HG03139 (cell line): ENCODE measurements at regions not wholly inside any gene's neighbourhood (a gene's known extent, or its start where the extent isn't known, plus 50 kb on each side); places are given as distances from the start of the nearest gene placed in this dataset.

Experiments used
- ATAC-seq: cut with Tn5 transposase; IDR thresholded peaks from one replicate; pipeline ENCODE4 v1.9.1; 2021; ENCODE audit not compliant: unreplicated experiment

- no peak for ATAC-seq
These were observed 54.0 kb upstream of the PRPS1L1 start for GRCh38 chr7:18081617-18082016.

GRCh38 chr7:18082169-18082568 is 54.5 kb upstream of the PRPS1L1 start:
- ATAC-seq, result no peak

GRCh38 chr7:18086165-18087025 is 58.7 kb upstream of the PRPS1L1 start:
- ATAC-seq, result no peak

DNA sequence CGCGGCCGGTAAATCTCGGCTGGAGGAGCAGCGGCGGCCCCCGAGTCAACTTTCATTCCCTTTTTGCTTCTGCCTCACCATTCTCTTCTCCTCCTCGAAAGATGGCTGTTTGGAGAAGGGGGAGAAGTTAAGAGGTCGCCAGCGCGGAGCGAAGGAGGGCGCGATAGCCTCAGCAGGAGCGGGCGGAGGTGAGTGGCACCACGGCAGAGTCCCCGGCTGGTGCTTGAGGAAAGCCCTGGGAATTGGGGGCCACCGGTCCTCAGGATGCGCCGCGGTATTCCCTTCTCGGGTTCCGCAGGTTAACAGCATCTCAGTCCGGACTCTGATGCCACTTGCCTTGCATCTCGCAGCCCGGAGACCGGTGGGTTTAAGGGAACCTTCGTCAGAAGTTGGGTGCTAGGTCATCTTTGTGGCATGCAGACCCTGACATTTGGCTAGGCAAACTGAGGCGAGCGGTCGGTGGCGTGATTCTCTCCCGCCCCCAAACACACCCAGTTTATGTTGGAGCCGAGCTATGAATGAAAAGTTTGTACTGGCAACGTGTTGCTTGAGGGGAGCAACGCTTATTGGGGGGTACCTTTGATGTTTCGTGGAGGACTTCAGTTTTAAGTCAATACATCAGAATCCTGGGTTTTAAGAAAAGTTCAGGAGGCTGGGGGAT is 59.5 kb upstream of the PRPS1L1 start:
- ATAC-seq, result no peak

DNA sequence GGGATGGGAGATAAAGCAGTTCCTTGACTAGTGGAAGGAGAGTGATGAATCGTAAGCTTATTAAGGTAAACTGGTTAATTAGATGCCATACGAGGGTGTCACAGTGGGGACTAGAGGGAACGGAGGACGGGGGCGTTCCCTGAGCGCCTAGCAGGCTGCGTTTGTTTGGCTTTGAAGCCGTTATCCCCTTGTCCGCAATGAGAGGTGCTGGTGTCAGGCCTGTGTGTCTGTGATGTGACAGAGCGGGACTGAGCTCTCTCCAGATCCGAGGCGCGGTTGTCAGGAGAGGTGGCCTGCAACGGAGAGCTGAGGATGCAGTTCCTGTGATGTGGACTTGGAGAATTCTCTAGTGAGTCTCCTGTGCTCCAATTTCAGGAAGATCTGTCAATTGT is 60.0 kb upstream of the PRPS1L1 start:
- no peak for ATAC-seq

GRCh38 chr7:18096087-18096486 is 68.4 kb upstream of the PRPS1L1 start:
- no peak for ATAC-seq

- ATAC-seq, result no peak
These were observed 74.9 kb upstream of the PRPS1L1 start for GRCh38 chr7:18102576-18102975.

DNA sequence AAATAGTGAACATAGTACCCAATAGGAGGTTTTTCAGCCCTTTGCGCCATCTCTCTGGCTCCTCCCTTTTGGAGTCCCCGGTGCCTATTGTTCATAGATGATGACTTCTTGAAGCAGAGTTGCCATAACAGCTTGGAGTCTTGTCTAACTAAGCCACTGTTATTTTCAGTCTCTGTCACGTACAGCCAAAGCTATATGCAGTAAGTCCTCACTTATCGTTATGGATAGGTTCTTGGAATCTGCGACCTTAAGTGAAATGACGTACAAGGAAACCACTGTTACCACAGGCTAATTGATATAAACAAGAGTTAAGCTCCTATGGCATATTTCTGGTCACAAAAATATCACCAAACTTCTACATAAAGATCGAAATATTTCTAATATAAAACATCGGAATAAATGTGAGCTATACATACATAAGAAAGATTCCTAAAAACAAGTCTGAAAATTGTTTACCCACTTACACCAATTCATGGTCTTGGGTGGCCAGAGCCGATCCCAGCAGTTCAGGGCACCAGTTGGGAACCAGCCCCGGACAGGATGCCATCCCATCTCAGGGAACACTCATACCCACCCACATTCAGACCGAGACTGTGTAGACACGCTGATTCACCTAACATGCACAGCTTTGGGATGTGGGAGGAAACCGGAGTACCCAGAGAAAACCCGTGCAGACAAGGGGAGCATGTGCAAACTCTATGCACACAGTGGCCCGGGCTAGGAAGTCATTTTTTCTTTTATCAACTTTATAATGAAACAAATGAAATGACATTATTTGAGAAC is 76.0 kb upstream of the PRPS1L1 start:
- no peak for ATAC-seq

- ATAC-seq, result no peak
These were observed 82.1 kb upstream of the PRPS1L1 start for GRCh38 chr7:18109762-18110161.

- no peak for ATAC-seq
These were observed 89.0 kb upstream of the PRPS1L1 start for GRCh38 chr7:18116661-18117060.

GRCh38 chr7:18117482-18117881 is 89.8 kb upstream of the PRPS1L1 start:
- no peak for ATAC-seq

- no peak for ATAC-seq
These were observed 92.3 kb upstream of the PRPS1L1 start for GRCh38 chr7:18119985-18120384.

DNA sequence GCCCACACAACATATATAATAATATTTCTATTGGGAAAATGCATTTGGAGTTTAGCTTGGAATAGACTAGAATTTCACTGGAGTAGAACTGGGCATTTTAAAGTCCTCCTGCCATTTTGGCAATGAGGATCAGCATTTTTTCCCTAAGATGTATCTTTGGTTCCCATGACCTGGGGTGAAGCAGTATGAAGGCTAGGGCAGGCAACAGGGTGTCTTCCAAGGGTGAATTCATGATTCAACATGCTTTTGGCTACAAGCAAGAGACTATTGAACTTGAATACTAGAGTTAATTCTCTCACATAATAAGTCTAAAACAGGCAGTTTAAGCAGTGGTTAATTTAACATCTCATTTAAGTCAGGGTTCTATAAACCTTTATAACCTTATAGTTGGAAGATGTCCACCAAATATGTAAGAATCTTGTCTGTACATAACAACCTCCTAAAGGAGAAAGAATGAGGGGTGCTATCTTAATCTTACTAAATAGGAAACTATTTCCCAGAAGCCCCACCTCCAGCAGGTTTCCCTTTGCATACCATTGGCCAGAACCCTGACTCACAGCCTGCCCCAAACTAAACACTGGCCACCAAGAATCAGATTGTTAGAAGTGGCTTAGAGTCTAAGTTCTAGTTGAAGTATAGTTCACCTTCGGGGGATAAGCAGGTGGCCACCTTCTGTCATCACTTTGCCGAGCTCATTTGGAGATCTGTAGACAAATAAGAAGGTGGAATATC is 96.0 kb upstream of the PRPS1L1 start:
- ATAC-seq, result no peak

DNA sequence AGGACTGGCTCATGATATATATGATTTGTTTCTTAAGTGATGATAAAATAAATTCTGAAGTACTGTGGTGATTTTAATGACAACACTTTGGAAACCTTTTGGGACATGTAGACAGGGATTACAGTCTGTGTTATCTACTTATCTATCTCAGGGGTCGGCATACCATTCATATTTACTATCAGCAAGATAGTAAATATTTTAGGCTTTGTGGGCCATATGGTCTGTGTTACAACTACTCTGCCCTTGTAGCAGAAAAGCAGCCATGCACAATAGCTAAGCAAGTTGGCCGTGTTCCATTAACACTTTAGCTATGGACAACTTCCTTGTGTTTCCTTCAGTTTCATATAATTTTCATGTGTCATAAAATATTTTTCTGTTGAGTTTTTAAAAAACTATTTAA is 97.8 kb upstream of the PRPS1L1 start:
- no peak for ATAC-seq

DNA sequence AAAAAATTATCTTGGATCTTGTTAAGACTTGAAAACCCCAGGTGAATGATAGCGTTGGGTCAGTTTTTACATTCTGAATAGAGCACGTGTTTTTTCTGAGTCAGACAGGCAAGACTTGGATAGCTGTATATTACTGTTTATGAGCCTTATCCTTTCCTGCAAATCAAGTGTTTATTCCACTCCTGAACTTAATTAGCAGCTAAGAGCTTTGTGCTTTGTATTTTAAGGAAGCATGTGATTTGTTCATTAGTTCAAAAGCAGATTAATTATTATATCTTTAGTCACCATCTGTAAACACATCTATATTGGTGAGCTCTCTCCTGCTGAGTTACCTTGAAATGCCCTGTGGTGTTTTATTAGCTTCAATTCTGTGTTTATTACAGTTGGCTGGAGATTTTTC is 98.6 kb upstream of the PRPS1L1 start:
- ATAC-seq, result no peak

DNA sequence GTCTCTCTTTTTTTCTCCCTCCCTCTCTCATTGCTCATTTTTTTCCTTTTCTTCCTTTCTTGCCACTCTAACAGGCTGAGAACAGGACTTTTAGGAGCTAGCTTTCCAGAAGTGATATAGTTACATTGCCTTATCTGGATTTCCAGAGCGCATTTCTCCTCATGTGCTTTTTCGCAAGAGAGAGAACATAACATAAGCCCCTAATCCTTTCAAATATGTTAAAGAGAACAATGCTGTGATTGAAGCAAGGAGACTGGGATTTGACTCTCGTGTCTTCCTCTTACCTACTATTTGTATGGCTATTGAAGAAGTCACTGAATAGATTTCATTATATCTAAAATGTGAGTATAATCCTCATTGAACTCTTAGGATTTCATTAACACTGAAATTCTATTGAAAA is 101.2 kb upstream of the PRPS1L1 start:
- no peak for ATAC-seq

DNA sequence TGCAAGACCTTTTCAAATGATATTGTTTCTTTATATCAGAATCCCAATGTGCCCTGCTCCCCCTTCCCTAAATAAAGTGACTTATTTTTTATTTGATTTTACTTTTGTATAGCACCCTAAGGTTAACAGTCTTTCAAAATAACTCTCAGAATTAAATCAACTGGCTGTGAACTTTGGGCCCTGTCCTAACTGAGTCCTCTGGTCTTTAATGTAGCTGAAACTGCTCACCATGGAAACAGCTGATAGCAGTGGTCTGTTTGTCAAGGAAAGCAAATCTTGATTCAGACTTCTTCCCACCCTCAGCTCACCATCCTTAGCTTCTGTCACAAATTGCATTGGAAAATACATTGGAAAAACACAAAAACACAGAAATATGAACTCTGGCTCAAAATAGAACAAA is 105.2 kb upstream of the PRPS1L1 start:
- ATAC-seq, result no peak

DNA sequence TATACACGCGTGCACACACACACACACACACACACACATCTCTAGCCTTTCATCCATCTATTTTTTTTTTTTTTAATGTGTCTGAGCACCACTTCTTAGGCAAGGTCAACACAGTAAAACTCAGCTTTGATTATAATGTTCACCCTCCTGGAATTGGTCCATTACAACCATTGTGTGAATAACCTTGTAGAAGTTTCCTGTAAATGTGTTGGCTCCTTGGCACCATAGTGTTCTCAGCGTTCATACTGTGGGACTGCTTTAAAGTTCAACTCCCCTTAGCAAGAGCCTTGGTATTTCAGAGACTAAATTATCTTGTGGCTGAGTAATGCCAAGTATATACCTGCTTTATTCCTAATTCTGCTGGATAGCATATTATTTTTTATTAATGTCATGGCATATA is 106.3 kb upstream of the PRPS1L1 start:
- no peak for ATAC-seq

DNA sequence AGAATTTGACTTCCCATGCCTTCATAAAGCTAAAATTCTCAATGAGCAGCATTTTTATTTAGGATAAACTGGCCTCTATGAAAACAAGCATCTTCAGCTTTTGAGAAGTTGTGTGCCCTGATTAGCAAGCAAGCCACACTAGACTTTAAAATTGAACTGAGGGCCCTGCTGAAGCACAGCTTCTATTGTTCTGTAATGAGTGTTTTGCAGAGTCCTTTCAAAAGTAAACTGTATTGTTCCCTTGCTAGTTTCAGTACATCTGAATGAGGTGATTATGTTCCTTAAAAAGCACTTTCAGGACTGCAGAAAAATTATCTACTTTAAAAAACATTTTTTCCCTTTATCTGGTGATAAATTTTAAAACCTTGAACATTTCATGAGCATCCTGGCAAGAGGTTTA is 113.3 kb upstream of the PRPS1L1 start:
- no peak for ATAC-seq

- no peak for ATAC-seq
These were observed 116.5 kb upstream of the PRPS1L1 start for GRCh38 chr7:18144166-18144565.

DNA sequence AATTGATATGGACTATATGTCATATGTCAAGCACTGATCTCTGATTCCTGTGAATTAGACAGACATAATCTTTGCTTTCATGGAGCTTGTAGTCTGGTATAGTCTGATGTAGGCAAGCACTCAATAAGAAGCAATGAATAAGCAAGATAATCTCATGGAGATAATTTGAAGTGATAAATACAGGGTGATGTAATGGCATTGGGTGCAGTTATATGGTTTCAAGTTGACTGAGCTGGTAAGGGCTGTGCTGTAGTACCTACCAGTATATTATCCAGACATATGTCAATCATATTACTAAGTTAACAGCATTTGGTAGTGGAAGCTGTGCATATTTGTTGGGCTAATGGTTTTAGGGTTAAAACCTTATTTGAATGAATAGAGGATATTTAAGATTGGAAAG is 117.5 kb upstream of the PRPS1L1 start:
- ATAC-seq, result no peak
